CD4-positive, alpha-beta memory T cell (primary cell): ENCODE measurements at regions not wholly inside any gene's neighbourhood (a gene's known extent, or its start where the extent isn't known, plus 50 kb on each side); places are given as distances from the start of the nearest gene placed in this dataset.

Experiments
- CTCF ChIA-PET: fragments of 350-600 bp; sonication (Branson Sonifier 250); formaldehyde crosslinking; loops from one replicate; lab custom pipeline; 2021; ENCODE audit warnings: inconsistent platforms; ENCODE audit not compliant: partially characterized antibody; lab: Charles Lee
- POLR2A ChIA-PET: fragments of 350-600 bp; sonication (Branson Sonifier 250); formaldehyde crosslinking; loops from one replicate; lab custom pipeline; 2021; ENCODE audit not compliant: partially characterized antibody; lab: Charles Lee
- DNase-seq, 5 donors: peaks; one replicate each; pipeline versions ENCODE4 v3.0.0 to v3.0.0-alpha.2; 2020 to 2022; ENCODE audit warnings: mixed read lengths in 1 of 5
- H3K27ac ChIP-seq: one replicate; pipeline ENCODE4 v1.7.0; 2013; ENCODE audit warnings: low read depth, low read length
- H3K27me3 ChIP-seq: 2 replicates; pipeline ENCODE4 v1.7.0; 2013; ENCODE audit warnings: mild to moderate bottlenecking, low read length, moderate library complexity; ENCODE audit not compliant: insufficient read depth
- H3K36me3 ChIP-seq: 2 replicates; pipeline ENCODE4 v1.7.0; 2013; ENCODE audit warnings: mild to moderate bottlenecking, low read length, moderate library complexity; ENCODE audit not compliant: insufficient read depth
- H3K4me1 ChIP-seq: 2 replicates; pipeline ENCODE4 v1.7.0; 2013; ENCODE audit warnings: mild to moderate bottlenecking, low read length, moderate library complexity; ENCODE audit not compliant: insufficient read depth
- H3K4me3 ChIP-seq, 2 donors: one replicate each; pipeline ENCODE4 v1.7.0; 2013; ENCODE audit warnings: low read length in 2 of 2, mild to moderate bottlenecking in 1 of 2
- H3K9me3 ChIP-seq, 2 donors: one replicate each; pipeline ENCODE4 v1.7.0; 2013; ENCODE audit warnings: low read length in 2 of 2, control low read depth in 1 of 2; ENCODE audit not compliant: control insufficient read depth in 1 of 2
- H3K27ac Mint-ChIP-seq, 7 donors: one replicate each; pipeline ENCODE4 v1.8.0; 2020 to 2021; ENCODE audit warnings: mixed read lengths in 7 of 7, mild to moderate bottlenecking in 6 of 7, inconsistent platforms in 3 of 7, moderate library complexity in 3 of 7
- H3K27me3 Mint-ChIP-seq, 2 donors: one replicate each; pipeline ENCODE4 v1.8.0; 2020 to 2021; ENCODE audit warnings: mixed read lengths in 2 of 2
- H3K36me3 Mint-ChIP-seq, 2 donors: one replicate each; pipeline ENCODE4 v1.8.0; 2020 to 2021; ENCODE audit warnings: mixed read lengths in 2 of 2, inconsistent platforms in 1 of 2, mild to moderate bottlenecking in 1 of 2
- H3K4me1 Mint-ChIP-seq, 4 donors: one replicate each; pipeline ENCODE4 v1.8.0; 2020 to 2021; ENCODE audit warnings: mixed read lengths in 4 of 4, mild to moderate bottlenecking in 1 of 4
- H3K4me3 Mint-ChIP-seq, 8 donors: one replicate each; pipeline ENCODE4 v1.8.0; 2020 to 2021; ENCODE audit warnings: mixed read lengths in 8 of 8, mild to moderate bottlenecking in 7 of 8, moderate library complexity in 6 of 8, inconsistent platforms in 3 of 8
- H3K9me3 Mint-ChIP-seq, 8 donors: one replicate each; pipeline ENCODE4 v1.8.0; 2020 to 2021; ENCODE audit warnings: mixed read lengths in 8 of 8, mild to moderate bottlenecking in 5 of 8, inconsistent platforms in 3 of 8, moderate library complexity in 1 of 8
- intact Hi-C: fragments of 100-400 bp; cut with micrococcal nuclease; formaldehyde crosslinking; loops from one replicate; pipeline ENCODE4 v1.15.1; 2023

DNA sequence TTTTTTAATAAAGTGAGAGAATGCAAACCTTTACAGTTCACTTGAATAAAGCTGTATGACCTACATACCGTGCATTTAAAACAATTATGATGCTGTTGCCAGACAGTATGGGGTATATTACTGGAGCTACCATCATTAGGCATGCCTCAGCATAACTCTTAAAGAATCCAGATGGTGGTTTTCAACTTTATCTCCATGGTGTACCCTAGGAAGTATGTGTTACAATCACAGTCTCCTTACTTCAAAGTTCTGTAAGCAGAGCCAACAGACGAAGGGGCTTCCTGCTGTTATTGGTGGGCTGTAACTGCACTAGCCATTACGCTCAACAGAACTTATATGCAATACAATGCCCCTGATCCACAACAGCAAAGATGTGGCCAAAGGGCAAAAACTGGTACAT is 803.3 kb downstream of the DTWD2 start:
- Histone ChIP-seq H3K4me3 (no peak overlapping the region), H3K36me3 (no peaks in the 10 kb centered on the region), H3K27me3 (no peaks in the 10 kb centered on the region), H3K27ac (no peak overlapping the region), H3K9me3 (no peaks in the 10 kb centered on the region), H3K4me1 (no peaks in the 10 kb centered on the region)
- Mint-ChIP-seq H3K9me3 (peaks cover 0 to 11% (median 2%) of the 10 kb centered on the region in 8 donors), H3K27me3 (no peaks in the 10 kb centered on the region), H3K27ac (no peak overlapping the region), H3K36me3 (no peaks in the 10 kb centered on the region), H3K4me3 (no peak overlapping the region), H3K4me1 (no peaks in the 10 kb centered on the region)
- ChIA-PET CTCF (no interaction called here), POLR2A (no interaction called here)
- DNase-seq: no peak
- intact Hi-C loops: no loop called here

DNA sequence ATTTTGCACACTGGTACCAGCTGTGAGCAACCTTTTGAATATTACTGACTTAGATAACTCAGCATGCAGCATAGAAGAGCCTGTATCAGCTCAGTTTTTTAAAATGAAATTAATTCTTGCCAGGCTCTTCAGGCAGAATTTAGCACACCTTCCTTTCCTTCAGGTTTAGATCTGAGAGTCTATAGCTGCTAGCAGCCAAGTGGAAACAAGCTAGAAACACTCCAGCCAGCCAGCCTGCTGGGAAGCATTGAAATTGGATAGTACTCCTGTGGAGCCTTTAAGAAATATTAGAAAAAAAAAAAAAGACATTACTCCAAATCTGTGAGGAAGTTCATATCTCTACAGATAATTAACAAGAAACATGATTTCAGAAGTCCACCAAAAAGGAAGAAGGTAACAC is 812.2 kb downstream of the DTWD2 start:
- Mint-ChIP-seq H3K9me3 (peaks cover 2 to 8% (median 6%) of the 10 kb centered on the region in 8 donors), H3K4me1 (no peaks in the 10 kb centered on the region), H3K36me3 (no peaks in the 10 kb centered on the region), H3K27ac (no peak overlapping the region), H3K27me3 (no peaks in the 10 kb centered on the region), H3K4me3 (no peak overlapping the region)
- Histone ChIP-seq H3K4me3 (no peak overlapping the region), H3K36me3 (no peaks in the 10 kb centered on the region), H3K27me3 (no peaks in the 10 kb centered on the region), H3K4me1 (no peaks in the 10 kb centered on the region), H3K27ac (no peak overlapping the region), H3K9me3 (no peaks in the 10 kb centered on the region)
- POLR2A ChIA-PET: no interaction called here
- intact Hi-C loops: no loop called here
- CTCF ChIA-PET: no interaction called here
- no peak for DNase-seq

DNA sequence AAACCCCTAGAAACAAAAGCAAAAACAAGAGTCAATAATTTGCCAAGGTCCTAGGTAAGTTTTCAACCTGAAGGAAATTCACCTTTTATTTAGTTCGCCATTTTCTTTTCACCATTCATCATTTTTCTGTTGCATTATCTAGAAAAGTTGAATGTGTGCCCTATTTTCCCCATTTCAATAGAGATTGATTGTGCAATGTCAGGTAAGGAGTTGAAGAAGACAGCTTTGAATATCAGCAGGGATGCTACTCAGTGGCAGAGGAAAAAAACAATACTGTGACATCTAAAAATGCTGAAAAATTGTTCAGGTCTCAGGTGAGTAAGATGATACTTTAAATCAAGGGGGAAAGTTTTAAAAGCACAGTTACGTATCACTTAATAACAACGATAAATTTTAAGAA is 813.7 kb downstream of the DTWD2 start:
- H3K9me3 ChIP-seq: no peaks in the 10 kb centered on the region
- ChIA-PET POLR2A (no interaction called here), CTCF (no interaction called here)
- no peaks in the 10 kb centered on the region for H3K4me1 ChIP-seq
- Mint-ChIP-seq H3K27ac (no peak overlapping the region), H3K27me3 (no peaks in the 10 kb centered on the region), H3K4me3 (no peak overlapping the region), H3K36me3 (no peaks in the 10 kb centered on the region), H3K4me1 (no peaks in the 10 kb centered on the region), H3K9me3 (peaks cover 0 to 9% (median 5%) of the 10 kb centered on the region in 8 donors)
- no peaks in the 10 kb centered on the region for H3K36me3 ChIP-seq
- no peak overlapping the region for H3K4me3 ChIP-seq
- intact Hi-C loops: no loop called here
- no peak overlapping the region for H3K27ac ChIP-seq
- DNase-seq: no peak
- H3K27me3 ChIP-seq: no peaks in the 10 kb centered on the region

DNA sequence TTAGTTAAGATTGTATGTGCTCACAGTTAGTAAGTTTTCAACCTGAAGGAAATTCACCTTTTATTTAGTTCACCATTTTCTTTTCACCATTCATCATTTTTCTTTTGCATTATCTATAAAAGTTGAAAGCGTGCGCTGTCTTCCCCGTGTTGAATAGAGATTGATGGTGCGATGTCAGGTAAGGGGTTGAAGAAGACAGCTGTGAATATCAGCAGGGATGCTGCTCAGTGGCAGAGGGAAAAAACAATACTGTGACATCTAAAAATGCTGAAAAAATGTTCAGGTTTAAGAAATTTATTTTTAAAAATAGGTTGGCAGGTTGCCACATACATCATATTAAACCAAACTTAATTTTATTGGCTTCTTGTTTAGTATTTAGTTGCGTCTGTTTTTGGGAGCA is 815.0 kb downstream of the DTWD2 start:
- intact Hi-C loops: no loop called here
- H3K4me3 Mint-ChIP-seq: no peak overlapping the region
- CTCF ChIA-PET: no interaction called here
- H3K36me3 Mint-ChIP-seq: no peaks in the 10 kb centered on the region
- H3K4me1 Mint-ChIP-seq: no peaks in the 10 kb centered on the region
- Histone ChIP-seq H3K27me3 (no peaks in the 10 kb centered on the region), H3K36me3 (no peaks in the 10 kb centered on the region), H3K9me3 (no peaks in the 10 kb centered on the region), H3K27ac (no peak overlapping the region), H3K4me3 (no peak overlapping the region), H3K4me1 (no peaks in the 10 kb centered on the region)
- POLR2A ChIA-PET: no interaction called here
- DNase-seq: no peak
- H3K9me3 Mint-ChIP-seq: peaks cover 0 to 8% (median 5%) of the 10 kb centered on the region in 8 donors
- H3K27ac Mint-ChIP-seq: no peak overlapping the region
- H3K27me3 Mint-ChIP-seq: no peaks in the 10 kb centered on the region

DNA sequence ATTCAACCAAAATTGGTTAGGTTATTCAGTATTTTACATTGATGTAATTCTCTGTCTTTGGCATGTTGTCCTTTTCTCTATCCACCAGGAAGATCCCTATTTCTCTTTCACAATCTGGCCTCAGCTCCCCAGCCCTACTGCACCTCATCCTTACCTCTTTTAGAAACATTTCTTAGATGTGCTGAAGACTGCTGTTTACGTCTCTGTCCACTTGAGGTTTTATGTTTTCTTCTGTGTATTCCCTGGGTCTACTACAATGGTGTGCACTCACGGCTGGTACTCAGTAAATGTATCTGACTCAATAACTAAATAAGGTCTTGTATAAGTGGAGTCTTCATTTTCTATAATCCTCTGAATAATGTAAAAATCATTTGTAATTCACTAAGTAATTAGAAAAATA is 822.7 kb downstream of the DTWD2 start:
- H3K27ac Mint-ChIP-seq: no peak overlapping the region
- H3K9me3 Mint-ChIP-seq: peaks cover 0 to 12% (median 4%) of the 10 kb centered on the region in 8 donors
- CTCF ChIA-PET: no interaction called here
- Histone ChIP-seq H3K27ac (no peak overlapping the region), H3K4me3 (no peak overlapping the region), H3K36me3 (no peaks in the 10 kb centered on the region), H3K27me3 (no peaks in the 10 kb centered on the region), H3K4me1 (no peaks in the 10 kb centered on the region), H3K9me3 (no peaks in the 10 kb centered on the region)
- no peaks in the 10 kb centered on the region for H3K27me3 Mint-ChIP-seq
- no peak overlapping the region for H3K4me3 Mint-ChIP-seq
- H3K36me3 Mint-ChIP-seq: no peaks in the 10 kb centered on the region
- no peaks in the 10 kb centered on the region for H3K4me1 Mint-ChIP-seq
- intact Hi-C loops: no loop called here
- no peak for DNase-seq
- POLR2A ChIA-PET: no interaction called here

DNA sequence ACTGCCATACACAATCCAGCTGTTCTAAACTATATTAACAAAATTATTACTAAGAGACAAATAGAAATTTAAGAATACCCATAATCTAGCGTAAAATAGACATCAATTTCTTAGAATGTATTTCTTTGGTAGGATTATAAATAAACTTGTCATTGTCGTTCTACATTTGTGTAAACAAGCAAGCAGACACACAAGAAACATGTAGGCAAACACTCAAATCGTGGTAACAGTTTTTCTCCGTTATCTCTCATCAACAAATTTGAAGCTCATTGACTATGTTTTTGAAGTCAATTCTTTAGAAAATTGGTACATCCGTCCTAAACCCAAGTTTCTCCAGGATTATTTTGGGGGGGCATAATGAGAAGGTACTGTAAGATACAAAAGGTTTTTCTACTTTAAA is 832.2 kb downstream of the DTWD2 start:
- no peaks in the 10 kb centered on the region for H3K9me3 ChIP-seq
- Mint-ChIP-seq H3K4me3 (no peak overlapping the region), H3K27me3 (no peaks in the 10 kb centered on the region), H3K27ac (no peak overlapping the region), H3K9me3 (peaks cover 2 to 18% (median 6%) of the 10 kb centered on the region in 8 donors), H3K36me3 (no peaks in the 10 kb centered on the region), H3K4me1 (peaks cover 0 to 1% (median 0%) of the 10 kb centered on the region in 4 donors)
- no peak overlapping the region for H3K27ac ChIP-seq
- H3K4me3 ChIP-seq: no peak overlapping the region
- DNase-seq: no peak
- CTCF ChIA-PET: no interaction called here
- H3K27me3 ChIP-seq: no peaks in the 10 kb centered on the region
- H3K4me1 ChIP-seq: no peaks in the 10 kb centered on the region
- no peaks in the 10 kb centered on the region for H3K36me3 ChIP-seq
- POLR2A ChIA-PET: no interaction called here
- intact Hi-C loops: no loop called here

DNA sequence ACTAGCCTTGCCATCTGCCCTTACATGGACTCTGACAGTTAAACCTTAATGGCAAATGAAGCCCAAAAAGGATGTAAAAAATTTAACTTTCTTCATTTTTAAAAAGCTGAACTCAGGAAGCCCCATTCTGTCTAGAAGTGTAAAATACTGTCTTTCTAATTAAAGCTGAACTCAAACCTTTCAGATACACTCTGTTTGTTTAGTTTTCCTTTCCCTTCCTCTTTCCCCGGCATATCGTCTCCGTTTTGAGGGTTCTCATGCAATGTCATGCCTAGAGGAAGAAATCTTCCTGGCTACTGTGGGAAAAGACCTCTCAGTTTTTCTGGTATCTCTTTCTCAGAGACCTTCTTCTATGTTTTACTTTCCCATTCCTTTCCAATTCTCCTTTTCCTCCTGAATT is 841.5 kb downstream of the DTWD2 start:
- no peaks in the 10 kb centered on the region for H3K4me1 ChIP-seq
- no peaks in the 10 kb centered on the region for H3K27me3 ChIP-seq
- intact Hi-C loops: no loop called here
- no peak overlapping the region for H3K4me3 ChIP-seq
- ChIA-PET POLR2A (no interaction called here), CTCF (no interaction called here)
- Mint-ChIP-seq H3K27me3 (no peaks in the 10 kb centered on the region), H3K9me3 (peaks cover 0 to 17% (median 6%) of the 10 kb centered on the region in 8 donors), H3K4me3 (no peak overlapping the region), H3K27ac (no peak overlapping the region), H3K36me3 (no peaks in the 10 kb centered on the region), H3K4me1 (no peaks in the 10 kb centered on the region)
- no peak for DNase-seq
- H3K27ac ChIP-seq: no peak overlapping the region
- H3K9me3 ChIP-seq: no peaks in the 10 kb centered on the region
- no peaks in the 10 kb centered on the region for H3K36me3 ChIP-seq

DNA sequence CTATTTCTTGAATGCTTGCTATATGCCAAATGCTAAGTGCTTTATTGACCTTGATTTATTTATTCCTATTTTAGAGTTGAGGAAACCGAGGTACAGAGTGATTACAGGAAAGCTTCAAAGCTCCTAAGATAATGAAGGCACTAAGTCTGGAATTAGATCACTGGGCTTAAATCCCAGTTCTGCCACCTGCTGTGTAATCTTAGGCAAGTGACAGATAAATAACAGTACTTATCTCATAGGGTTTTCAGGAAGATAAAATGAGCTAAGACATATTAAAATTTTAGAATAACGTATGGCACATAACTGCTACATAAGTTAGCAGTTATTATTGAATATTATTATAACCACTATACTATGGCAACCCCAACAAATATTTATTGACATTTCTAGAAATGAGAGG is 843.8 kb downstream of the DTWD2 start:
- Histone ChIP-seq H3K9me3 (no peaks in the 10 kb centered on the region), H3K27me3 (no peaks in the 10 kb centered on the region), H3K4me1 (no peaks in the 10 kb centered on the region), H3K4me3 (no peak overlapping the region), H3K36me3 (no peaks in the 10 kb centered on the region), H3K27ac (no peak overlapping the region)
- H3K36me3 Mint-ChIP-seq: no peaks in the 10 kb centered on the region
- H3K9me3 Mint-ChIP-seq: peaks cover 0 to 12% (median 5%) of the 10 kb centered on the region in 8 donors
- ChIA-PET POLR2A (no interaction called here), CTCF (no interaction called here)
- DNase-seq: no peak
- H3K4me3 Mint-ChIP-seq: no peak overlapping the region
- H3K27me3 Mint-ChIP-seq: no peaks in the 10 kb centered on the region
- H3K27ac Mint-ChIP-seq: no peak overlapping the region
- H3K4me1 Mint-ChIP-seq: no peaks in the 10 kb centered on the region
- intact Hi-C loops: no loop called here
